IMR-90 (cell line): ENCODE measurements at regions not wholly inside any gene's neighbourhood (a gene's known extent, or its start where the extent isn't known, plus 50 kb on each side); places are given as distances from the start of the nearest gene placed in this dataset.

Source experiments
- ATAC-seq: fragments of 200-7000 bp; cut with Tn5 transposase; 2 replicates; pipeline ENCODE4 v1.9.1; 2020; ENCODE audit warnings: low read depth, mild to moderate bottlenecking, moderate library complexity
- BruUV-seq: library from RNA; stranded (reverse); fragments of 400-500 nt; replicated peaks from 2 replicates; lab custom pipeline; 2021; lab: Mats Ljungman, UMichigan
- CTCF ChIA-PET: fragments of 300-600 bp; formaldehyde crosslinking; extraction: SDS; loops from one replicate; lab custom pipeline; 2021; ENCODE audit warnings: antibody characterized with exemption; lab: Yijun Ruan, JAX
- POLR2A ChIA-PET: fragments of 300-600 bp; sonication (Branson Sonifier 250); formaldehyde crosslinking; loops from one replicate; lab custom pipeline; 2022; ENCODE audit warnings: antibody characterized with exemption; ENCODE audit not compliant: unreplicated experiment; lab: Charles Lee
- DNase-seq: peaks from one replicate; pipeline ENCODE4 v3.0.0; 2013
- H2AFZ ChIP-seq: replicated peaks from 2 replicates; pipeline ENCODE3; 2013; ENCODE audit warnings: low read length, mild to moderate bottlenecking; ENCODE audit not compliant: poor library complexity
- H2AK5ac ChIP-seq: 2 replicates; pipeline ENCODE4 v1.6.1; 2013; ENCODE audit warnings: low read depth, low read length, inconsistent platforms
- H2AK9ac ChIP-seq: replicated peaks from 2 replicates; pipeline ENCODE3; 2013; ENCODE audit warnings: mild to moderate bottlenecking, low read depth, low read length, moderate library complexity; ENCODE audit not compliant: poor library complexity
- H2BK120ac ChIP-seq: 2 replicates; pipeline ENCODE4 v1.6.1; 2013; ENCODE audit warnings: low read depth, low read length, inconsistent platforms
- H2BK15ac ChIP-seq: 3 replicates; pipeline ENCODE4 v1.6.1; 2013; ENCODE audit warnings: low read depth, low read length, inconsistent platforms
- H2BK20ac ChIP-seq: 2 replicates; pipeline ENCODE4 v1.6.1; 2013; ENCODE audit warnings: low read depth, mild to moderate bottlenecking, inconsistent platforms, low read length, moderate library complexity
- H2BK5ac ChIP-seq: 2 replicates; pipeline ENCODE4 v1.6.1; 2013; ENCODE audit warnings: mild to moderate bottlenecking, low read depth, low read length, inconsistent platforms; ENCODE audit not compliant: poor library complexity, severe bottlenecking
- H3K14ac ChIP-seq: replicated peaks from 2 replicates; pipeline ENCODE4 v1.6.1; 2013; ENCODE audit warnings: low read depth, low read length, inconsistent platforms
- H3K18ac ChIP-seq: 2 replicates; pipeline ENCODE4 v1.6.1; 2013; ENCODE audit warnings: low read depth, low read length, control low read depth
- H3K23ac ChIP-seq: 2 replicates; pipeline ENCODE4 v1.6.1; 2013; ENCODE audit warnings: low read depth, low read length, inconsistent platforms
- H3K27ac ChIP-seq: 2 replicates; pipeline ENCODE4 v1.5.1; 2013; ENCODE audit warnings: mild to moderate bottlenecking, control low read depth, low read length; ENCODE audit not compliant: insufficient read depth
- H3K27me3 ChIP-seq: 2 replicates; pipeline ENCODE4 v1.6.1; 2013; ENCODE audit warnings: low read length; ENCODE audit not compliant: control insufficient read depth, insufficient read depth
- H3K36me3 ChIP-seq: 2 replicates; pipeline ENCODE4 v1.6.1; 2013; ENCODE audit warnings: low read length, mixed read lengths; ENCODE audit not compliant: control insufficient read depth, insufficient read depth
- H3K4ac ChIP-seq: 2 replicates; pipeline ENCODE4 v1.6.1; 2013; ENCODE audit warnings: low read depth, low read length, inconsistent platforms
- H3K4me1 ChIP-seq: 2 replicates; pipeline ENCODE4 v1.6.1; 2013; ENCODE audit warnings: low read length, mixed read lengths; ENCODE audit not compliant: control insufficient read depth, insufficient read depth
- H3K4me2 ChIP-seq: 2 replicates; pipeline ENCODE4 v1.6.1; 2013; ENCODE audit warnings: low read depth, mild to moderate bottlenecking, control low read depth, low read length, moderate library complexity
- H3K4me3 ChIP-seq: 2 replicates; pipeline ENCODE4 v1.5.1; 2013; ENCODE audit warnings: low read depth, mild to moderate bottlenecking, control low read depth, low read length, moderate library complexity; ENCODE audit not compliant: insufficient read depth
- H3K56ac ChIP-seq: 2 replicates; pipeline ENCODE4 v1.6.1; 2013; ENCODE audit warnings: low read length, inconsistent platforms; ENCODE audit not compliant: insufficient read depth; ENCODE audit errors: extremely low read depth
- H3K79me1 ChIP-seq, 2 experiments: 2 replicates each; pipeline ENCODE4 v1.6.1; 2013; ENCODE audit warnings: low read length in 2 of 2, inconsistent platforms in 1 of 2, low read depth in 1 of 2
- H3K9ac ChIP-seq: 2 replicates; pipeline ENCODE4 v1.6.1; 2013; ENCODE audit warnings: low read depth, low read length, control low read depth
- H3K9me1 ChIP-seq: 2 replicates; pipeline ENCODE4 v1.6.1; 2013; ENCODE audit warnings: low read length, inconsistent platforms; ENCODE audit not compliant: insufficient read depth
- H3K9me3 ChIP-seq: 2 replicates; pipeline ENCODE4 v1.6.1; 2013; ENCODE audit warnings: low read length; ENCODE audit not compliant: control insufficient read depth, insufficient read depth
- H4K20me1 ChIP-seq: 2 replicates; pipeline ENCODE4 v1.6.1; 2013; ENCODE audit warnings: low read length, inconsistent platforms; ENCODE audit not compliant: insufficient read depth
- H4K5ac ChIP-seq: 2 replicates; pipeline ENCODE4 v1.6.1; 2013; ENCODE audit warnings: mild to moderate bottlenecking, low read depth, low read length, control low read depth
- H4K8ac ChIP-seq, 2 experiments: 2 replicates each; pipeline ENCODE4 v1.6.1; 2013; ENCODE audit warnings: low read depth in 2 of 2, low read length in 2 of 2, control low read depth in 1 of 2, inconsistent platforms in 1 of 2
- H4K91ac ChIP-seq: 2 replicates; pipeline ENCODE4 v1.6.1; 2013; ENCODE audit warnings: low read depth, low read length, inconsistent platforms; ENCODE audit not compliant: insufficient read depth
- BHLHE40 ChIP-seq: fragments of 150-350 bp; IDR thresholded peaks from 2 replicates; pipeline ENCODE4 v1.6.1; 2016; ENCODE audit warnings: mild to moderate bottlenecking, low read depth, low read length
- CEBPB ChIP-seq: IDR thresholded peaks from 2 replicates; pipeline ENCODE4 v1.6.1; 2012; ENCODE audit warnings: low read depth, low read length, improper control_type of control experiment
- CHD1 ChIP-seq: IDR thresholded peaks from 2 replicates; pipeline ENCODE4 v1.6.1; 2012; ENCODE audit warnings: low read depth, low read length, improper control_type of control experiment
- MAZ ChIP-seq: IDR thresholded peaks from 2 replicates; pipeline ENCODE4 v1.6.1; 2012; ENCODE audit warnings: low read depth, mild to moderate bottlenecking, low read length, improper control_type of control experiment, moderate library complexity, borderline replicate concordance
- RAD21 ChIP-seq: IDR thresholded peaks from 2 replicates; pipeline ENCODE4 v1.6.1; 2012; ENCODE audit warnings: low read length, improper control_type of control experiment
- RCOR1 ChIP-seq: IDR thresholded peaks from 2 replicates; pipeline ENCODE4 v1.6.1; 2012; ENCODE audit warnings: mild to moderate bottlenecking, low read length, improper control_type of control experiment; ENCODE audit not compliant: insufficient replicate concordance
- RFX5 ChIP-seq: IDR thresholded peaks from 2 replicates; pipeline ENCODE4 v1.8.0; 2012; ENCODE audit warnings: low read depth, mild to moderate bottlenecking, low read length, moderate library complexity
- SMC3 ChIP-seq: fragments of 150-350 bp; IDR thresholded peaks from 2 replicates; pipeline ENCODE4 v1.6.1; 2016; ENCODE audit warnings: low read depth, mild to moderate bottlenecking, antibody characterized with exemption, low read length, moderate library complexity
- WGBS, 2 experiments: methylation state at CpG; one replicate each; pipeline versions ENCODE4 v1.1.5 to v1.1.7; 2013; ENCODE audit warnings: missing lambda C conversion rate in 2 of 2; ENCODE audit not compliant: insufficient read length in 1 of 2; ENCODE audit errors: extremely low coverage in 2 of 2; 5-methylcytosine and 5-hydroxymethylcytosine counted together
- dilution Hi-C: fragments of 300-500 bp; cut with HindIII; formaldehyde crosslinking; loops from one replicate; pipeline ENCODE4 v1.14.3; 2018; ENCODE audit warnings: low sequenced_read_pairs; ENCODE audit not compliant: unreplicated experiment
- in situ Hi-C: fragments of 300-500 bp; cut with MboI; formaldehyde crosslinking; loops from 3 replicates; pipeline ENCODE4 v1.14.3; 2019; ENCODE audit warnings: low sequenced_read_pairs, inconsistent platforms, mixed read lengths
- intact Hi-C: fragments of 100-400 bp; cut with micrococcal nuclease; formaldehyde crosslinking; loops from 2 replicates; pipeline ENCODE4 v1.10.0; 2022
- TF ChIP-seq, protein P1 (sequence below): fragments of 150-350 bp; IDR thresholded peaks from 2 replicates; pipeline ENCODE4 v1.6.1; 2016; ENCODE audit warnings: low read depth, mild to moderate bottlenecking, low read length, moderate library complexity, borderline replicate concordance

GRCh38 chr5:169503886-169504285 lies 79.7 kb upstream of the SPDL1 start:
- Histone ChIP-seq H3K4me2 (no peak overlapping the region), H3K14ac (no peak overlapping the region), H3K9me1 (no peaks in the 10 kb centered on the region), H3K79me1 (no peaks in the 10 kb centered on the region), H3K27ac (no peak overlapping the region), H3K23ac (no peak overlapping the region), H3K4ac (no peak overlapping the region), H3K18ac (no peak overlapping the region), H3K27me3 (no peaks in the 10 kb centered on the region), H3K56ac (no peak overlapping the region), H2BK120ac (no peak overlapping the region), H4K20me1 (no peaks in the 10 kb centered on the region), H4K8ac (no peak overlapping the region), H4K91ac (no peak overlapping the region), H3K9ac (no peak overlapping the region), H3K36me3 (no peaks in the 10 kb centered on the region), H3K9me3 (no peaks in the 10 kb centered on the region), H2BK5ac (no peak overlapping the region), H2AK9ac (no peak overlapping the region), H4K5ac (no peak overlapping the region), H2BK15ac (no peak overlapping the region), H2AK5ac (no peak overlapping the region), H2AFZ (no peak overlapping the region), H3K4me1 (no peaks in the 10 kb centered on the region), H3K4me3 (no peak overlapping the region), H2BK20ac (no peak overlapping the region)
- intact Hi-C loops (no loop called here), in situ Hi-C loops (no loop called here), dilution Hi-C loops (no loop called here)
- ChIA-PET POLR2A (no interaction called here), CTCF (no interaction called here)
- no TSS peak for BruUV-seq
- DNase-seq = no peak
- WGBS, 2 experiments = no CpG with 5 or more reads among the region's 5 CpGs
- TF ChIP-seq RFX5 (no peak), CHD1 (no peak), SMC3 (no peak), RAD21 (no peak), BHLHE40 (no peak), RCOR1 (no peak), MAZ (no peak), CEBPB (no peak)
- TF ChIP-seq, protein P1, sequence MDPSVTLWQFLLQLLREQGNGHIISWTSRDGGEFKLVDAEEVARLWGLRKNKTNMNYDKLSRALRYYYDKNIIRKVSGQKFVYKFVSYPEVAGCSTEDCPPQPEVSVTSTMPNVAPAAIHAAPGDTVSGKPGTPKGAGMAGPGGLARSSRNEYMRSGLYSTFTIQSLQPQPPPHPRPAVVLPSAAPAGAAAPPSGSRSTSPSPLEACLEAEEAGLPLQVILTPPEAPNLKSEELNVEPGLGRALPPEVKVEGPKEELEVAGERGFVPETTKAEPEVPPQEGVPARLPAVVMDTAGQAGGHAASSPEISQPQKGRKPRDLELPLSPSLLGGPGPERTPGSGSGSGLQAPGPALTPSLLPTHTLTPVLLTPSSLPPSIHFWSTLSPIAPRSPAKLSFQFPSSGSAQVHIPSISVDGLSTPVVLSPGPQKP = no peak
- ATAC-seq = no peak
